HepG2 (cell line): ENCODE measurements at regions not wholly inside any gene's neighbourhood (a gene's known extent, or its start where the extent isn't known, plus 50 kb on each side); places are given as distances from the start of the nearest gene placed in this dataset.

ENCODE experiments used
- ATAC-seq: fragments of 200-7000 bp; cut with Tn5 transposase; 3 replicates; pipeline ENCODE4 v1.9.1; 2020; ENCODE audit warnings: mild to moderate bottlenecking, moderate library complexity
- BruUV-seq: library from RNA; stranded (reverse); fragments of 400-500 nt; replicated peaks from 2 replicates; lab custom pipeline; 2021; lab: Mats Ljungman, UMichigan
- CTCF ChIA-PET: fragments of 300-600 bp; formaldehyde crosslinking; extraction: SDS; loops from one replicate; lab custom pipeline; 2021; ENCODE audit warnings: low total read pairs, inconsistent platforms, low intra/inter-chr PET ratio; lab: Yijun Ruan, JAX
- POLR2A ChIA-PET: fragments of 350-600 bp; sonication (Branson Sonifier 250); formaldehyde crosslinking; loops from one replicate; lab custom pipeline; 2020; ENCODE audit warnings: antibody characterized with exemption, inconsistent platforms; lab: Yijun Ruan, JAX
- DNase-seq: peaks from one replicate; pipeline ENCODE4 v3.0.0-alpha.2; 2015; ENCODE audit warnings: low spot score
- FAIRE-seq: peaks from 3 replicates; lab custom pipeline; 2011; peaks lifted over from hg19 to GRCh38; lab: Jason Lieb, UNC
- H2AFZ ChIP-seq: one replicate; pipeline ENCODE4 v1.6.1; 2011; ENCODE audit warnings: low read length, inconsistent platforms
- H3K27ac ChIP-seq: fragments of 300-600 bp; 3 replicates; pipeline ENCODE4 v1.8.0; 2011; ENCODE audit warnings: mixed run types, mild to moderate bottlenecking, mixed read lengths, low read length, inconsistent platforms; ENCODE audit not compliant: insufficient read depth; ENCODE audit errors: extremely low read length
- H3K27me3 ChIP-seq, 2 experiments: fragments of 200-600 bp in 1 of 2; 2 replicates in 1 of 2; 3 replicates in 1 of 2; pipeline versions ENCODE4 v1.6.0 to v1.8.0; 2011; ENCODE audit warnings: low read length in 2 of 2, mild to moderate bottlenecking in 2 of 2, moderate library complexity in 2 of 2, inconsistent platforms in 1 of 2; ENCODE audit not compliant: insufficient read depth in 2 of 2, control insufficient read depth in 1 of 2
- H3K36me3 ChIP-seq, 2 experiments: fragments of 200-600 bp in 1 of 2; replicated peaks in 1 of 2; 2 replicates in 1 of 2; 3 replicates in 1 of 2; pipeline versions ENCODE4 v1.5.1 to v1.8.0; 2011; ENCODE audit warnings: low read length in 2 of 2, inconsistent platforms in 1 of 2; ENCODE audit not compliant: insufficient read depth in 2 of 2, control insufficient read depth in 1 of 2
- H3K4me1 ChIP-seq: 2 replicates; pipeline ENCODE4 v1.5.1; 2012; ENCODE audit warnings: low read length, inconsistent platforms; ENCODE audit not compliant: insufficient read depth
- H3K4me2 ChIP-seq: 2 replicates; pipeline ENCODE4 v1.6.0; 2011; ENCODE audit warnings: low read depth, low read length, inconsistent platforms
- H3K4me3 ChIP-seq, 3 experiments: fragments of 200-600 bp in 1 of 3; sonication (generic), shearing (Covaris generic) in 1 of 3; replicated peaks in 1 of 3; 2 replicates each; pipeline ENCODE4 v1.5.1; 2011 to 2016; ENCODE audit warnings: low read length in 3 of 3, inconsistent platforms in 2 of 3, low read depth in 2 of 3, mild to moderate bottlenecking in 2 of 3, control low read depth in 1 of 3, mixed read lengths in 1 of 3; ENCODE audit not compliant: insufficient read depth in 1 of 3
- H3K79me2 ChIP-seq: one replicate; pipeline ENCODE4 v1.6.1; 2011; ENCODE audit warnings: low read length, inconsistent platforms; ENCODE audit not compliant: insufficient read depth
- H3K9ac ChIP-seq: 2 replicates; pipeline ENCODE4 v1.6.0; 2011; ENCODE audit warnings: mild to moderate bottlenecking, low read depth, low read length, inconsistent platforms; ENCODE audit not compliant: insufficient read depth
- H3K9me3 ChIP-seq: 2 replicates; pipeline ENCODE4 v1.5.1; 2012; ENCODE audit warnings: mild to moderate bottlenecking, low read length
- H4K20me1 ChIP-seq: 2 replicates; pipeline ENCODE4 v1.6.0; 2011; ENCODE audit warnings: inconsistent platforms, mild to moderate bottlenecking, low read length, moderate library complexity; ENCODE audit not compliant: insufficient read depth
- ELF4 ChIP-seq: sonication (generic); formaldehyde crosslinking; IDR thresholded peaks from 2 replicates; pipeline ENCODE4 v1.5.0; 2020; ENCODE audit warnings: missing genetic modification reagents, mild to moderate bottlenecking, moderate library complexity, borderline replicate concordance
- ZNF501 ChIP-seq: sonication (generic); formaldehyde crosslinking; IDR thresholded peaks from 2 replicates; pipeline ENCODE4 v1.5.1; 2020; ENCODE audit warnings: mild to moderate bottlenecking, moderate library complexity, missing genetic modification reagents
- ZNF546 ChIP-seq: sonication (generic); formaldehyde crosslinking; conservative IDR thresholded peaks from 2 replicates; pipeline ENCODE4 v1.8.1; 2023; ENCODE audit warnings: mild to moderate bottlenecking, missing genetic modification reagents
- ZNF761 ChIP-seq: sonication (generic); formaldehyde crosslinking; conservative IDR thresholded peaks from 2 replicates; pipeline ENCODE4 v1.4.0; 2020; ENCODE audit warnings: mild to moderate bottlenecking, missing genetic modification reagents
- ZNF776 ChIP-seq: sonication (generic); formaldehyde crosslinking; IDR thresholded peaks from 2 replicates; pipeline ENCODE4 v1.4.0; 2020; ENCODE audit warnings: mild to moderate bottlenecking, missing genetic modification reagents
- ZSCAN20 ChIP-seq: sonication (generic); formaldehyde crosslinking; IDR thresholded peaks from 2 replicates; pipeline ENCODE4 v1.4.0; 2020; ENCODE audit warnings: missing genetic modification reagents, mild to moderate bottlenecking, borderline replicate concordance
- WGBS: methylation state at CpG from one replicate; pipeline ENCODE4 v1.1.6; 2017; ENCODE audit warnings: low lambda C conversion rate; 5-methylcytosine and 5-hydroxymethylcytosine counted together
- in situ Hi-C: cut with HindIII; loops from 2 replicates; pipeline ENCODE4 v1.10.0; 2017; ENCODE audit warnings: low pct_unique_long_range_greater_than_20kb; ENCODE audit not compliant: extremely low pct_ligation_motif_present
- intact Hi-C: fragments of 100-400 bp; cut with micrococcal nuclease; formaldehyde crosslinking; loops from one replicate; pipeline ENCODE4 v1.10.0; 2022; ENCODE audit not compliant: unreplicated experiment
- TF ChIP-seq, protein P1 (sequence below): sonication (generic); formaldehyde crosslinking; IDR thresholded peaks from 2 replicates; pipeline ENCODE4 v1.5.0; 2020; ENCODE audit warnings: mild to moderate bottlenecking, missing genetic modification reagents, borderline replicate concordance
- TF ChIP-seq, protein P2 (sequence below): IDR thresholded peaks from 2 replicates; pipeline ENCODE4 v1.6.1; 2016; ENCODE audit warnings: mild to moderate bottlenecking, missing biosample characterization, missing genetic modification reagents
- TF ChIP-seq, protein P3 (sequence below): sonication (generic); formaldehyde crosslinking; IDR thresholded peaks from 2 replicates; pipeline ENCODE4 v1.8.1; 2022; ENCODE audit warnings: mild to moderate bottlenecking, missing genetic modification reagents

DNA sequence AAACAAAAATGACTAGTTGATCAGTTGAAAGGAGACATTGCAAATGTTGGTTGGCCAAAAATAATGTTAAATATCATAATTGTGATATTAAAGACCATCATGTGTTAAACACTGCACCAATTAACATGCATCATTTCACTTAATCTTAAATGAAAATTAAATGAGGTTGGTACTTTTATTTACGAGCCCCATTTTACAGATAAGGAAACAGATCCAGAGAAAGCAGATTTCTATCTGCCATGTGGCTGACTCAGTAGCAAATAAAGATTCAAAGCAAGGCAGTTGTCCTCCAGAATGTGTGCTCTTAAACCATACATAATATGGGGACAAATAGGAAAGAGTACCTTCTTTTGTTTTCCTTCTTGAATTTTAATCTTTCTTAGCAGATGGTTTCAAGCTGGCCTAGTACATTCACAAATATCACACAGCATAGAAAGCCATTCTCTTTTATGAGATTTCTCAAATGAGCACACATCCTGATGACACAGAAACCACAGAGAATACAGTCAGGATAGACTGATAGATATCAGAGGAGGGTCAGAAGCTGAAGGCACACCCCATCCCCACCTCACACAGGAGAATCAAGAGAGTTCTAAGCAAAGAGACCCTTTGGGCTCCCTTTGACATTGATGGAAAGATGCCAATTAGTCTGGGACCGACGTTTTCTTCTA is 647.9 kb upstream of the CAMK1G start:
- DNase-seq (no peak), FAIRE-seq (no peak), ATAC-seq (no peak)
- H3K27ac ChIP-seq = no peak overlapping the region
- TF ChIP-seq ZNF761 (CRISPR knock-in tag) = no peak
- TF ChIP-seq, protein P1, sequence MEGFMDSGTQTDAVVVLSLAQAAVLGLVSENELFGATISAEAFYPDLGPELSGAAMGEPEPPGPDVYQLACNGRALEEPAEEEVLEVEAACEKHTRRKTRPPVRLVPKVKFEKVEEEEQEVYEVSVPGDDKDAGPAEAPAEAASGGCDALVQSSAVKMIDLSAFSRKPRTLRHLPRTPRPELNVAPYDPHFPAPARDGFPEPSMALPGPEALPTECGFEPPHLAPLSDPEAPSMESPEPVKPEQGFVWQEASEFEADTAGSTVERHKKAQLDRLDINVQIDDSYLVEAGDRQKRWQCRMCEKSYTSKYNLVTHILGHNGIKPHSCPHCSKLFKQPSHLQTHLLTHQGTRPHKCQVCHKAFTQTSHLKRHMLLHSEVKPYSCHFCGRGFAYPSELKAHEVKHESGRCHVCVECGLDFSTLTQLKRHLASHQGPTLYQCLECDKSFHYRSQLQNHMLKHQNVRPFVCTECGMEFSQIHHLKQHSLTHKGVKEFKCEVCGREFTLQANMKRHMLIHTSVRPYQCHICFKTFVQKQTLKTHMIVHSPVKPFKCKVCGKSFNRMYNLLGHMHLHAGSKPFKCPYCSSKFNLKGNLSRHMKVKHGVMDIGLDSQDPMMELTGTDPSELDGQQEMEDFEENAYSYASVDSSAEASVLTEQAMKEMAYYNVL (CRISPR knock-in tag) = no peak
- no peak for TF ChIP-seq ZNF546
- no peak for TF ChIP-seq ZNF501 (CRISPR knock-in tag)
- TF ChIP-seq ZNF776 (CRISPR knock-in tag) = no peak
- TF ChIP-seq ZSCAN20 (CRISPR knock-in tag) = no peak
- TF ChIP-seq, protein P2, sequence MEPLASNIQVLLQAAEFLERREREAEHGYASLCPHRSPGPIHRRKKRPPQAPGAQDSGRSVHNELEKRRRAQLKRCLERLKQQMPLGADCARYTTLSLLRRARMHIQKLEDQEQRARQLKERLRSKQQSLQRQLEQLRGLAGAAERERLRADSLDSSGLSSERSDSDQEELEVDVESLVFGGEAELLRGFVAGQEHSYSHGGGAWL (CRISPR knock-in tag) = no peak
- TF ChIP-seq, protein P3, sequence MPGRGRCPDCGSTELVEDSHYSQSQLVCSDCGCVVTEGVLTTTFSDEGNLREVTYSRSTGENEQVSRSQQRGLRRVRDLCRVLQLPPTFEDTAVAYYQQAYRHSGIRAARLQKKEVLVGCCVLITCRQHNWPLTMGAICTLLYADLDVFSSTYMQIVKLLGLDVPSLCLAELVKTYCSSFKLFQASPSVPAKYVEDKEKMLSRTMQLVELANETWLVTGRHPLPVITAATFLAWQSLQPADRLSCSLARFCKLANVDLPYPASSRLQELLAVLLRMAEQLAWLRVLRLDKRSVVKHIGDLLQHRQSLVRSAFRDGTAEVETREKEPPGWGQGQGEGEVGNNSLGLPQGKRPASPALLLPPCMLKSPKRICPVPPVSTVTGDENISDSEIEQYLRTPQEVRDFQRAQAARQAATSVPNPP = no peak
- TF ChIP-seq ELF4 = no peak
- H3K36me3 ChIP-seq = no peaks in the 10 kb centered on the region
- H3K9ac ChIP-seq = no peak overlapping the region
- no peaks in the 10 kb centered on the region for H3K79me2 ChIP-seq
- no peaks in the 10 kb centered on the region for H3K4me1 ChIP-seq
- H4K20me1 ChIP-seq = no peaks in the 10 kb centered on the region
- 0% methylated on average over 3 of the region's 3 CpGs for WGBS
- in situ Hi-C loops = no loop called here
- BruUV-seq = no TSS peak
- H3K27me3 ChIP-seq = no peaks in the 10 kb centered on the region
- no peak overlapping the region for H2AFZ ChIP-seq
- peaks cover 30% of the 10 kb centered on the region; the same call in 1 of the 2 replicates for H3K9me3 ChIP-seq
- H3K4me2 ChIP-seq = no peak overlapping the region
- no peak overlapping the region for H3K4me3 ChIP-seq
- POLR2A ChIA-PET = no interaction called here
- intact Hi-C loops = no loop called here
- CTCF ChIA-PET = no interaction called here
